Epidermal melanocyte (primary cell): ENCODE measurements at regions not wholly inside any gene's neighbourhood (a gene's known extent, or its start where the extent isn't known, plus 50 kb on each side); places are given as distances from the start of the nearest gene placed in this dataset.

Source experiments
- DNase-seq: peaks from one replicate; pipeline ENCODE4 v3.0.0; 2011; ENCODE audit warnings: low spot score; ENCODE audit not compliant: insufficient read length

DNA sequence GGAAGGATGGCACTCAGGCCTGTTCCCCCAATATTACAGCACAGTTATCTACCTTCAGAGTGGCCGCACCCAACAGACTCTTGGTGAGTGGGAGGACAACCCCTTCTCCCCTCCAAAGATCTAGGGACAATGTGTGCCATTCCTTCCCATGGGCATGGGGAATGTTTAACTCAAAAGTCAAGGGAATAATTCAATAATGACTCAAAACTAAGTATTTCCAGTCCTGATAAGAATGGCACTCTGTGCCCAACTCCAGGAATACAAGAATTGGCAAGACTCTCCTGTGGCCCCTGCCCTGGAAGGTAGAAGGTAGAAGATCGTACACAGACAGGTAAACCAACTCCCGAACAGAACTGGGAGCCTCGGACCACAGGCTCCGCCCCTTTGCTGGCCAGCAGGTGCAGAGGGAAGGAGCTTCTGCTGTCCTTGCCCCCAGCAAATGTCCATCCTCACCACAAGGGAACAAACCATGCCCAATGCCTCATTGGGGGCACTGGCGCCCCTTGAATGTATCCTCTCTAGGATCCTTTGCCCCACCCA, 514.0 kb downstream of the NPHP4 start:
- no peak for DNase-seq

DNA sequence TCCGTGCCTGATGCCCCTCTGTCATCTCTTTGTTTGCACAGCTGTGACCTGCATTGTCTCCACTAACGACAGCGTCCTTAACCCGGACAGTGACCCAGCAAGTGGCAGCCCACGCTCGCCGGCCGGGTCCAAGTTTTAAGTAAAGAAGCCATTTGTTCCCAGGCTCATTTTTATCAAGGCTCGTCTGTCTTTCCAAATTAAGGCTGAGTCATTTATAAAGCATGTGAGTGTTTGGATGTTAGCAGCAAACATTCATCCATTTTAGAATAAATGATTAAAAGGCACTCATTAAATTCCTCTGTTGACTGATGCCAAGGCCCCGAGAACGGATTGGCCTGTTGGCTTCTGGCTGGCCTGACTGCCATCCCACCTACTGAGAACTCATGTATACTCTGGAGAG, 514.5 kb downstream of the NPHP4 start:
- DNase-seq: no peak

DNA sequence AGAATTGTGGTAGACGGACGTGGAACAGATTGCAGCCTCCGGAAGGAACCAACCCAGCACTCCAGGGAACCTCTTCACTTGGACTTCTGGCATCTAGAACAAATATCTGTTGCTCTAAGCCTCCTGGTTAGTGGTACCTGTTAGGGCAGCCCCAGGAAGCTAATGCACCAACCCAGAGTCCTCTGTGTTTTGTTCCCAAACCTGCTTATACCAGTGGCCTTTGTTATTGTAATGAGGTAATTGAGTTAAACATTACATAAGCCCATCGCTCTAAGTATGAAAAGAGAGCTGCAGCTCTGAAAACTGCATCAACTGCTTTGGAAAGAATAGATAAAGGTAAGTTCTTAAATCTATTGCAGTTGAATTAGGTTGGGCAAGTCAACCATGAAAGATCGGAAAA, 516.7 kb downstream of the NPHP4 start:
- no peak for DNase-seq

DNA sequence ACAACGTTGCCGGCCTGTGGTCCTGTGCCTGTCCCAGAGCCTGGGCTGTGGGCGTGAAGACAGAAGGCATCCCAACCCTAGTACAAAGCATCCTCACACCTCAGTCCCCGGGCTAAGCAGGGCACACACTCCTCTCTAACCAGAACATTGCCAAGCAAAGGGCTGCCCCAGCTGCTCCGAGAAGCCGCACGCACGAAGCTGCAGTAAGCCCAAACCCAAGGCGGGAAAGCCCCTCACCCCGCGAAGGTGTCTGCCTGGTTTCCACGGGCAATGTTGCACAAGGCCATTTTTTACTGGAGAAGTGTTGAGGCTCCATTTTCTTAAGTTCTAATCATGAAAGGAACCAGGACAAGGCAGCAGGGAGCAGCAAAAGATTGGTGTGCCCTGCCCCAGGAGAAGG, 519.0 kb downstream of the NPHP4 start:
- DNase-seq: no peak

DNA sequence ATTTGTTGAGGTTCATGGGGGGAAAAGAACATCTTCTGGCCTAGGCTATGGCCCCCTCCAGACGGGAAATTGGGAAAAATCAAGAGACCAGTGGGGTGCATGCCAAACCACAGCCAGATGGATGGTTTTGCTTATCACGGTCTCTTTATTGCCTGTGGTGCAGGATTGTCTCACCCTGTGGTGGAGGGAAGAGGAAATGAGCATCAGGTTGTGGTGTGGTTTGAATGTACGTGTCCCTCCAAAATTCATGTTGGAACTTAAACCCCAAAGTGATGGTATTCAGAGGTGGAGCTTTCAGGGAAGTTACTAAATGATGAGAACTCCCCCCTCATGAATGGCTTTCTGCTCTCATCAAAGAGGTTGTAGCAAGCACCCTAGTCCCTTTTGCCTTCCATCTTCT, 525.7 kb downstream of the NPHP4 start:
- no peak for DNase-seq

GRCh38 chr1:5465281-5465711, 526.9 kb downstream of the NPHP4 start:
- DNase-seq: no peak

DNA sequence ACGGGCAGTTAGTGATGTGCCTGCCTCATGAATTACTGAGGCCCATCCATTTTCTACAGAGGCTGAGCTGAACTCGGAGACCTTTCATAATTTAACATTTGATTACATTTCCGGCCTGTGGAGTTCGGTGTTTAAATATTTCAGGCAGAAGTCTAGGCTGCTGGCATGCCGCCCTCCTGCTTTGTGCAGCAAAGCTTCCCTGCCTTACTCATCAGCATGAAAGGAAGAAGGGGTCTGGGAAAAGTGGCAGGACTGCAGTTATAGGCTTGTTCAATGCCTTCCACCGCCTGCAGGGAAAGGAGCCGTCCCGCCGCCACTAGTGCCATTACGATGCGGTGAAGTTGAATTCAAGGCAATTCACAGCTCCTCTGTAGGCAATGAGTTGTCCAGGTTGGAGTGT, 527.9 kb downstream of the NPHP4 start:
- no peak for DNase-seq

- DNase-seq: no peak
Measured at GRCh38 chr1:5460974-5461373, 531.3 kb downstream of the NPHP4 start.

DNA sequence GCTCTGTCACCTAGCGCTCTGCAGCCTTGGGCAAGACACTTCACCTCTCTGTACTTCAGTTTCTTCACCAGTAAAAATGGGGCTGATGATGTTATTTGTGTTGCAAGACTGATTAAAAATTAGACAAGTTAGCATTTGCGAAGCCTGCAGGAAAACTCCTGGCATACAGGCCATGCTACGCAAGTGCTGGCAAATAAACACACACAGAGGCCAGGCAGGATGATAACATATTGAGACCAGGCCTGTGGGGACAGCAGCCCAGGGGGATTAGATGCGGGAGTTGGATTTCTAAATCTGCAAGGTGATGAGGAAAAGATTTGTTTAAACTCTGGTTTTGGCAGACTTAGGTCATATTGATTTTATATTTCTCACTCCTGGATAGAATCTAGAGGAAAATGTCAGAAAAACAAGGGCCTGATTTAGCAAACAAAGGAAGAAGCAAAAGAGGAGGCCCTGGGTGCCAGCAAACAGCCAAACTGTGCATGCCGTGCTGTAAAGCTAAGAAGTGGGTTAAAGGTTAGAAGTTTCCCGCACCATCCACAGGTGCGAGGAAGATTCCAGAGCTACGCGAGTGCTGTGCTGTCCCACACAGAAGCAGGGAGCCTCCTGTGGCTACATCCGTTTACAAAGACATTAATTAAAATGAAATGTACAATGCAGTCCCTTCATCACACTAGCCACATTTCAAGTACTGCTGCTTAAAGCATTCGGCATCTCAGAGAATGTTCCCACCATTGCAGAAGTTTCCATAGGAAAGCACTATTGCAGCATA, 532.2 kb downstream of the NPHP4 start:
- no peak for DNase-seq

- DNase-seq: no peak
Measured at GRCh38 chr1:5458248-5458647, 534.0 kb downstream of the NPHP4 start.

DNA sequence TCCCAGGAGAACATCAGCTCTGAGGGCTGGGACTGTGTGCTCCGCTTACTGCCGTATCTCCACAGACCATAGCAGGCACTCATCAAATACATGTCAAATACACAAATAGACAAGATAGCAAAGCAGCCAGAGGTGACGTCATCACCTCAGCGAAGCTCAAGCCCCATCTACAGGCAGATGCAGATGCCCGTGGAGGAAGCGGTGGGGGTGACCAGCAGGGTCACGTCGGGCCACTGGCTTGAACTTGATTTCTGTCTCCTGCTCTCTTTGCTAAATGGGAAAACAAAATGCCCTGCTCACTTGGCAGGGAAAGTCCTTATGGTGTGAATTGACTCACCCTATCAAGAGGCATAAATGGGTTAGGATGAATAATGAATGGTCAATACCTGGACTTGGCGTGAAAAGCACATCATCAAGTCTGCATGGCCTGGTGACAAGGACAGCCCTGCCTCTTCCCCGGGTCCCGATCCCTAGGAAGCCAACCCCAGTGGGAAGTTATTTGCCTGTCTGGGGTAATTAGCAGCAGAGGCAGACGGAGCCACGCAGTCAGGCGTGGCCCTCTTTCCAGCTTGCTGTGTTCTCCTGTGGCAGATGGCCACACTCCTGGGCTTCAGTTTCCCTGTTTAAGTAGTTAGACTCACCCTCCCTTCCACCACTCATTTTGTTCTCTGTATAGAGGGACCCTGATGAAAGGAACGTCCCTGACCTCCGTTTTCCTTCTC, 536.0 kb downstream of the NPHP4 start:
- no peak for DNase-seq

DNA sequence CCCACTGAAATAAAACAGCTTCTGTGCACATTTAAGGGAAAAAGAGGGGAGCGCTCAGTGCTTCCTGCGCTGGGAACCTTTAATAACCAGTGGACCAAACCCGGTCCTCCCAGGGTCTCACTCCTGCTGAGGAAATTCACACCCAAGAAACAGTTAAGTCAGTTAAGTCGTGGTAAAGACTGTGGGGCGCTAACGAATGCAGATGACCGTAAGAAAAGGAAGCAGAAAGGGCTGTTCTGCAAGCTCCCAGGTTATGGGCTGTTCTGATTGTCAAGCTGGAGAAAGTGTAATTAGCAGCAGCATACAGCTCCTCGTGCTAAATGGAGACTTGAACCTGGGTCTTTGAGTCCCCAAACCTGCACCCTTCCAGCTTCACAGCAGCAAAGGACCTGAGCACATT, 536.6 kb downstream of the NPHP4 start:
- DNase-seq: no peak

- no peak for DNase-seq
Measured at GRCh38 chr1:5455056-5455455, 537.2 kb downstream of the NPHP4 start.

DNA sequence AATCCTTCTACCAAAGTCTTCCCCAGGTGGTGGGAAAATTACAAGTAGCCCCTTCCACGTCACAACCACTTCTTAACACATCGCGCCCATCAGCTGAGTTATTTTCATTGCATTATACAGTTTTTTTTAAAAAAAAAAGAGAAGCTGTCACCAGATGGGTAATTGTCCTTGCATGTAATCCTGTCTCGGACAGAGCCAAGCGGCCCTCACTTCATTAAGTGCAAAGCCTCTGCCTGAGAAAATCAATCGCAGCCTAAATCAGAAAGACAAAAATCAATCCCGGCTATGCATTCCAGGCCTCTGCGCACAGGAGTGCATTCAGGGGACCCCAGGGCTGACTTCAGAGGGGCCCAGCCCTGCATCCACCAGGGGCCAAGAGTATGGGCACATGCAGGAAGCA, 538.9 kb downstream of the NPHP4 start:
- DNase-seq: no peak

- DNase-seq: no peak
Measured at GRCh38 chr1:5451671-5452070, 540.6 kb downstream of the NPHP4 start.

DNA sequence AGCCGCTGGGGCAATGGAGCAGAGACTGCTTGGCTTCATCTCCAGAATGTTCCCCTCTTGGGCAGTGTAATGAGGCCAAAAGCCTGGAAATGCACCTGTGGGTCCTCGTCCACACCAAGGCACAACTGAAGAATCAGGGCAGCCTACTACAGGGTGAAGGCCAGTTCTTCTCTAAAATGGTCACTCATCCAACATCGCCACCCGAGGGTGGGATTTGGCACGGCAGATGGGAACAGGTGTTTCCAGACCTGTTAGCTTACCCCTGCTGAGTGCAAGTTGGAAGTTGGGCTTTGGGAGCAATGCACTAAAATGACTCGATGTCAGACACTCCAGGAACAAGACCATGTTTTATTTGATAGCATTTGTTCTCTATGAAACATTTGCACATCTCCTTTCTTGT, 543.7 kb downstream of the NPHP4 start:
- no peak for DNase-seq

DNA sequence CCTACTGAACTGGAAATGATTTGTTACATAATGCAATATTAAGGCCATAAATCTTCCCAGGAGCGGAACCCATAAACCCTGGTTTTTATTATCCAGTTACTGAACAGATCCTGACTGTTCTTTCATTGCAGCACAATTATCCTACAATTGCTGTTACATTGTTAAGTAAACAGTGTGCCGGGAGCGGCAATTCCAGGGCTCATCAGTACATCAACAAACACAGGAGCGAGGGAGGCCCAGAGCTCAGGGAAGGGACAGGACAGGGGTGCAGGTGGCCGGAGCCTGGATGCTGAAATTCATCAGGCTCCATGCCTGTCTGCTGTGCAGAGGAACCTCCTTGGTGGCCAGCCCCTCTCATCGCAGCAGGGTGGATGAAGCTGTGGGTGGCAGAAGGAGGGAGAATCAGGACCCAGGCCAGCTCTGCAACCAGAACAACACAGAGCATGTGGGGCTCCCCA, 544.7 kb downstream of the NPHP4 start:
- DNase-seq: no peak

- no peak for DNase-seq
Measured at GRCh38 chr1:5444396-5444795, 547.8 kb downstream of the NPHP4 start.

DNA sequence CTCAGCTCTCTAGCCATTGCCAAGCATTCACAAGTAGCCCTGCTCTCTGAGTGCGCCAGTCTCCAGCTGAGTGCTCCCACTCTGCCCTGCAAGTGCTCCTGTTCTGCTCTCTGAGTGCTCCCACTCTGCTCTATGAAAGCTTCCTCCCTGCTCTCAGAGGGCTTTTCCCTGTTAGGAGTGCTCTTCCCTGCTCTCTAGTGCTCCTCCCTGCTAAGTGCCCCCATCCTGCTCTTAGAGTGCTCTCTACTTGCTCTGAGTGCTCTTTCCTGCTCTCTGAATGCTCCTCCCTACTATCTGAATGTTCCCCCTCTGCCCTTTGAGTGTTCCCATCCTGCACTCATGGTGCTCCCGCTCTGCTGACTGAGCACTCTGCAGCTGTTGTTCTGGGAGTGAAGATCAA, 555.4 kb downstream of the NPHP4 start:
- no peak for DNase-seq

DNA sequence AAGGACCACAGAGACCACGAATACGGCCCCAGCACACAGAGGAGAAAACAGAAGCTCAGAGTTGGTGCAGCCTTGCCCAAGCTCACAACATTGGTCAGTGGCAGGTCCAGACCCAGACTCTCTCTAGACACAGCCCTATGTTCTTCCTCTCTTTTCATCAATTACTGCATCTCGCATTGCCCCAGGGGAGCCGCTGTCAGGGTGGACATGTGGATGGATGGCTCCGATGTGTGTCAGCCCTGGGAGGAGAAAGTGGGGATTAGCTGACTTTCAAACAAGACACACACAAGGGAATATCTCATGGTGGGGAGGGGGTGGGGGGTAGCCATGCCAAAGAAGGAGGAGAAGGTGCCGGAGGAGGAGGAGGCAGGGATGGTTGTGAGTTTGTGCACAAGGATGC, 556.8 kb downstream of the NPHP4 start:
- DNase-seq: no peak

- DNase-seq: no peak
Measured at GRCh38 chr1:5432436-5432835, 559.8 kb downstream of the NPHP4 start.

DNA sequence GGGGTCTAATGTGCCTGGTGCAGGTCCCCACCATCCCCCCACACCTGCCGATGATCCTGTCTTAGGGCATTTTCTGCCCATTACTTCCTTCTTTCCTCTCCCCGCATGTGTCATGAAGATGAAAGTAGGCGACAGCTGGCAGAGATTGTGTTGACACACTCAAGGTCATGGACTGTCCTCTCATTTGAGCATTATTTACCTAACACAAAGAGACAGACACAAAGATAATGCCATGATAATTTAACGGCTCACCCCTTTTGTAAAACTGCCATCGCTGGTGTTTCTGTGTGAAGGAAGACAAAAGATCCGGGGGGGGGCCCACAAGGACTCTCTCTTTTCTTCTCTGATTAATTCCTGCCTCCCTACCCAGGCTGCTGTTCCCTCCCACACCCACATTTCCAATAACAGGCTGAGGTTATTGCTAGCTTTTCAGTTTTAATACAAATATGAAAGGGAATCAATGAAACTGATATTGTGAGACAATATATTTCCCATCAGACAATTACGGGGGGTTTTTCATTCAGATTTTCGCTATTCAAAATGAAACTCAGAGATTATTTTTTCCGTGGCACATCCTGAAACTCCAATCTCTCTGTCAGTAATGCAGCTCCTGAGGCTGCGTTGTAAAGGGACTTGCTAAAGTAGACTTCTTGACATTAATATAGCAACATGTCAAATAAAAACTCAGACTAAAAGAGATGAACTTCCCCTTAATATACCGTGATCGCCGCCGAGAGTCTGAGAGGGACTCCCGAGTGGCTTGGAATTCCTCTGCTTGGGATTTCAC, 561.1 kb downstream of the NPHP4 start:
- no peak for DNase-seq
